Spleen (tissue), 7 donors: ENCODE measurements at regions not wholly inside any gene's neighbourhood (a gene's known extent, or its start where the extent isn't known, plus 50 kb on each side); places are given as distances from the start of the nearest gene placed in this dataset.

Experiments used
- POLR2A ChIP-seq, 3 donors: fragments of 450-650 bp; IDR thresholded peaks; one replicate each; pipeline ENCODE4 v1.5.1; 2017; ENCODE audit warnings: antibody characterized with exemption in 3 of 3, mild to moderate bottlenecking in 1 of 3
- POLR2AphosphoS5 ChIP-seq, 3 donors: sonication (generic); formaldehyde crosslinking; IDR thresholded peaks; one replicate each; pipeline ENCODE4 v1.5.1; 2017; ENCODE audit warnings: antibody characterized with exemption in 3 of 3
- TF ChIP-seq, protein P1 (sequence below), 11 experiments: fragments of 200-600 bp in 7 of 11; fragments of 450-650 bp in 4 of 11; sonication (generic) in 4 of 11; IDR thresholded peaks in 8 of 11; conservative IDR thresholded peaks in 3 of 11; 1 replicate in 7 of 11; 2 replicates in 4 of 11; pipeline versions ENCODE4 v1.4.0 to v1.8.0; 2016 to 2021; ENCODE audit warnings: antibody characterized with exemption in 11 of 11, inconsistent platforms in 4 of 11, mild to moderate bottlenecking in 1 of 11
- donor health status: DM: no; HTN: no; CAD: no; lungs with moderate emphysema.
- donor health status: DM: no; HTN: no; CAD: no.
- donor health status: DM: no; HTN: no; CAD: no.

DNA sequence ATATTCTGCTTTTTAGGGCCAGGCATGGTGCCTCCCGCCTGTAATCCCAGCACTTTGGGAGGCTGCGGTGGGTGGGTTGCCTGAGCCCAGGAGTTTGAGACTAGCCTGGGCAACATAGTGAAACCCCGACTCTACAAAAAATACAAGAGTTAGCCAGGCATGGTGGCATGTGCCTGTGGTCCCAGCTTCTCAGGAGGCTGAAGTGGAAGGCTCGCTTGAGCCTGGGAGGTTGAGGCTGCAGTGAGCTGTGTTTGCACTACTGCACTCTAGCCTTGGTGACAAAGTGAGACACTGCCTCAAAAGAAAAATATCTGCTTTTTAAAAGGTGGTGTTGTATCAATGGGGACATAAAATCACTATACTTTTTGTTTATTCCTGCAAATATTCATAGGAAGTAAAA is 112.8 kb downstream of the C3orf38 start:
- TF ChIP-seq, protein P1, sequence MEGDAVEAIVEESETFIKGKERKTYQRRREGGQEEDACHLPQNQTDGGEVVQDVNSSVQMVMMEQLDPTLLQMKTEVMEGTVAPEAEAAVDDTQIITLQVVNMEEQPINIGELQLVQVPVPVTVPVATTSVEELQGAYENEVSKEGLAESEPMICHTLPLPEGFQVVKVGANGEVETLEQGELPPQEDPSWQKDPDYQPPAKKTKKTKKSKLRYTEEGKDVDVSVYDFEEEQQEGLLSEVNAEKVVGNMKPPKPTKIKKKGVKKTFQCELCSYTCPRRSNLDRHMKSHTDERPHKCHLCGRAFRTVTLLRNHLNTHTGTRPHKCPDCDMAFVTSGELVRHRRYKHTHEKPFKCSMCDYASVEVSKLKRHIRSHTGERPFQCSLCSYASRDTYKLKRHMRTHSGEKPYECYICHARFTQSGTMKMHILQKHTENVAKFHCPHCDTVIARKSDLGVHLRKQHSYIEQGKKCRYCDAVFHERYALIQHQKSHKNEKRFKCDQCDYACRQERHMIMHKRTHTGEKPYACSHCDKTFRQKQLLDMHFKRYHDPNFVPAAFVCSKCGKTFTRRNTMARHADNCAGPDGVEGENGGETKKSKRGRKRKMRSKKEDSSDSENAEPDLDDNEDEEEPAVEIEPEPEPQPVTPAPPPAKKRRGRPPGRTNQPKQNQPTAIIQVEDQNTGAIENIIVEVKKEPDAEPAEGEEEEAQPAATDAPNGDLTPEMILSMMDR (IDR thresholded peaks at IDR 0.05 in 8 of 11, conservative IDR thresholded peaks at IDR 0.05 in 3 of 11), result no peak
- TF ChIP-seq POLR2AphosphoS5 (IDR thresholded peaks at IDR 0.05), result no peak
- TF ChIP-seq POLR2A (IDR thresholded peaks at IDR 0.05), result no peak
